ENCODE measurements at regions not wholly inside any gene's neighbourhood (a gene's known extent, or its start where the extent isn't known, plus 50 kb on each side); places are given as distances from the start of the nearest gene placed in this dataset.

DNA sequence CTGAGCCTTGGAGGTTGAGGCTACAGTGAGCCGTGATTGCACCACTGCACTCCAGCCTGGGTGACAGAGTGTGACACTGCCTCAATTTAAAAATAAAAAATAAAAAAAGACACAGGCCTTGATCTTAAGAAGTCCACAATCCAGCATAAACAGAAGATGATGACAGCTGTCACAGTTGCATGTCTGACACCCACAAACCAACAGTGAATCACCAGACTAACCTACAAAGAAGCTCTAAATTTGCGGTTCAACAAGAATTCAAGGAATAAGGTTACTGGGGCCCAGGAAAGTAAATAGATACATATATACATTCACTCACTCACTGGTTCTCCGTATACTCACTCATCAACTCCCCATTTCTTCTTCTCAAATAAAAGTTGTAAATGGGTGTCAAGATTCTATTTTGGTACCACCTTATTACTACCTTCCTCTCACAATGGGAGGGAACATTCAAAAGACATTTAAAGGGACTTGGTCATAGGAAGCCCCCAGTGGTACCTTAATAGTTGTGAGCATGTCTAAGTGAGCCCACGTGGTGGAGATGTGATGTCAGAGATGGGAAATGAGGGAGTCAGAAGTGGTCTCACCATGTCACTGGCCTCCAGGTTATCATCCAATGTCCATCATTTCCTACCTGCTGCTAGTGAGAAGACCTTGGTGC, 66.9 kb upstream of the PRDX6 start:
- no peak for TF ChIP-seq POLR2A (IDR thresholded peaks at IDR 0.05)
- TF ChIP-seq, protein P1, sequence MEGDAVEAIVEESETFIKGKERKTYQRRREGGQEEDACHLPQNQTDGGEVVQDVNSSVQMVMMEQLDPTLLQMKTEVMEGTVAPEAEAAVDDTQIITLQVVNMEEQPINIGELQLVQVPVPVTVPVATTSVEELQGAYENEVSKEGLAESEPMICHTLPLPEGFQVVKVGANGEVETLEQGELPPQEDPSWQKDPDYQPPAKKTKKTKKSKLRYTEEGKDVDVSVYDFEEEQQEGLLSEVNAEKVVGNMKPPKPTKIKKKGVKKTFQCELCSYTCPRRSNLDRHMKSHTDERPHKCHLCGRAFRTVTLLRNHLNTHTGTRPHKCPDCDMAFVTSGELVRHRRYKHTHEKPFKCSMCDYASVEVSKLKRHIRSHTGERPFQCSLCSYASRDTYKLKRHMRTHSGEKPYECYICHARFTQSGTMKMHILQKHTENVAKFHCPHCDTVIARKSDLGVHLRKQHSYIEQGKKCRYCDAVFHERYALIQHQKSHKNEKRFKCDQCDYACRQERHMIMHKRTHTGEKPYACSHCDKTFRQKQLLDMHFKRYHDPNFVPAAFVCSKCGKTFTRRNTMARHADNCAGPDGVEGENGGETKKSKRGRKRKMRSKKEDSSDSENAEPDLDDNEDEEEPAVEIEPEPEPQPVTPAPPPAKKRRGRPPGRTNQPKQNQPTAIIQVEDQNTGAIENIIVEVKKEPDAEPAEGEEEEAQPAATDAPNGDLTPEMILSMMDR (IDR thresholded peaks at IDR 0.05): no peak

Measured in heart left ventricle (tissue), 13 donors.